ENCODE measurements at regions not wholly inside any gene's neighbourhood (a gene's known extent, or its start where the extent isn't known, plus 50 kb on each side); places are given as distances from the start of the nearest gene placed in this dataset.

GRCh38 chr7:21146642-21147423, 281.1 kb upstream of the SP4 start:
- H3K9me3 ChIP-seq (ENCODE audit: control insufficient read depth, insufficient read depth, low read depth, low read length), result no peaks in the 10 kb centered on the region
- H3K27ac ChIP-seq (ENCODE audit: extremely low read depth, low read depth, low read length), result no peak overlapping the region
- POLR2A ChIA-PET, result no interaction called here
- TF ChIP-seq SCRT2 (tag by site-specific recombination; IDR thresholded peaks at IDR 0.05), result no peak
- TF ChIP-seq ZNF624 (tag by site-specific recombination; IDR thresholded peaks at IDR 0.05), result no peak
- TF ChIP-seq ZNF785 (tag by site-specific recombination; IDR thresholded peaks at IDR 0.05), result no peak
- TF ChIP-seq IKZF3 (tag by site-specific recombination; IDR thresholded peaks at IDR 0.05), result no peak
- no peak for TF ChIP-seq ZNF837 (tag by site-specific recombination; IDR thresholded peaks at IDR 0.05)
- TF ChIP-seq ZNF394 (tag by site-specific recombination; IDR thresholded peaks at IDR 0.05; ENCODE audit: borderline replicate concordance), result no peak
- TF ChIP-seq ZNF146 (tag by site-specific recombination; IDR thresholded peaks at IDR 0.05), result no peak
- CTCF ChIA-PET, result no interaction called here
- no peak overlapping the region for H3K4me3 ChIP-seq (ENCODE audit: low read depth, low read length)
- no peaks in the 10 kb centered on the region for H3K36me3 ChIP-seq (ENCODE audit: control insufficient read depth in 2 of 2, insufficient read depth in 1 of 2, low read length in 2 of 2)
- no peaks in the 10 kb centered on the region; the same call in 1 of the 2 replicates for H3K4me1 ChIP-seq (ENCODE audit: control insufficient read depth, insufficient read depth, low read length)

DNA sequence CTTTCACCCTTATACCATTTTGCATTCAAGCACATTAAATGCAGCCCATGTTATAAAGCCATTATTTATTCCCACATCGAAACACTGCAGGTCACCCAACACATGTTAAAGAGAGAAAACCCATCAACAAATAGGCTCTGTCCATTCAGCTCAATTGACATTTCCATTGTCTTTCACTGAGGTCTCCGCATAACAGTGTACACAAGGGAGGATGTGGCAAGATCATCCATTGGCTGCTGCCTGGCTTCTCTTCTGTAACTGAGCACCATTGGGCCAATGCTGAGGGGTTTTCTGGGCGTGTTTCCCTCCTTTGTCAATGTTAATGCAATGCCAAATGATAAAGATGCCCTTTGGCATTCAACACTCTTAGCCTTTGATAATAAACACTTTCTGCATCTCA, 278.1 kb upstream of the SP4 start:
- Histone ChIP-seq H3K4me3 (ENCODE audit: low read depth, low read length) (no peak overlapping the region), H3K36me3 (ENCODE audit: control insufficient read depth in 2 of 2, insufficient read depth in 1 of 2, low read length in 2 of 2) (no peaks in the 10 kb centered on the region), H3K9me3 (ENCODE audit: control insufficient read depth, insufficient read depth, low read depth, low read length) (no peaks in the 10 kb centered on the region), H3K4me1 (ENCODE audit: control insufficient read depth, insufficient read depth, low read length) (no peaks in the 10 kb centered on the region), H3K27ac (ENCODE audit: extremely low read depth, low read depth, low read length) (no peak overlapping the region)
- CTCF ChIA-PET, result interaction anchor here (0.6 kb wide), 1 partner anchor 76 kb away, joined by 3 read pairs; no protein-coding TSS in a partner anchor
- no peak for TF ChIP-seq ZNF423 (tag by site-specific recombination; IDR thresholded peaks at IDR 0.05)
- TF ChIP-seq ZNF501 (tag by site-specific recombination; IDR thresholded peaks at IDR 0.05), result no peak
- TF ChIP-seq, protein P1, sequence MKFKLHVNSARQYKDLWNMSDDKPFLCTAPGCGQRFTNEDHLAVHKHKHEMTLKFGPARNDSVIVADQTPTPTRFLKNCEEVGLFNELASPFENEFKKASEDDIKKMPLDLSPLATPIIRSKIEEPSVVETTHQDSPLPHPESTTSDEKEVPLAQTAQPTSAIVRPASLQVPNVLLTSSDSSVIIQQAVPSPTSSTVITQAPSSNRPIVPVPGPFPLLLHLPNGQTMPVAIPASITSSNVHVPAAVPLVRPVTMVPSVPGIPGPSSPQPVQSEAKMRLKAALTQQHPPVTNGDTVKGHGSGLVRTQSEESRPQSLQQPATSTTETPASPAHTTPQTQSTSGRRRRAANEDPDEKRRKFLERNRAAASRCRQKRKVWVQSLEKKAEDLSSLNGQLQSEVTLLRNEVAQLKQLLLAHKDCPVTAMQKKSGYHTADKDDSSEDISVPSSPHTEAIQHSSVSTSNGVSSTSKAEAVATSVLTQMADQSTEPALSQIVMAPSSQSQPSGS (tag by site-specific recombination; IDR thresholded peaks at IDR 0.05; ENCODE audit: low read depth), result no peak
- no peak for TF ChIP-seq ZNF341 (tag by site-specific recombination; IDR thresholded peaks at IDR 0.05; ENCODE audit: low read depth)
- TF ChIP-seq, protein P2, sequence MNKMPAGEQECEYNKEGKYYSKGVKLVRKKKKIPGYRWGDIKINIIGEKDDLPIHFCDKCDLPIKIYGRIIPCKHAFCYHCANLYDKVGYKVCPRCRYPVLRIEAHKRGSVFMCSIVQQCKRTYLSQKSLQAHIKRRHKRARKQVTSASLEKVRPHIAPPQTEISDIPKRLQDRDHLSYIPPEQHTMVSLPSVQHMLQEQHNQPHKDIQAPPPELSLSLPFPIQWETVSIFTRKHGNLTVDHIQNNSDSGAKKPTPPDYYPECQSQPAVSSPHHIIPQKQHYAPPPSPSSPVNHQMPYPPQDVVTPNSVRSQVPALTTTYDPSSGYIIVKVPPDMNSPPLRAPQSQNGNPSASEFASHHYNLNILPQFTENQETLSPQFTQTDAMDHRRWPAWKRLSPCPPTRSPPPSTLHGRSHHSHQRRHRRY (tag by site-specific recombination; IDR thresholded peaks at IDR 0.05), result no peak
- TF ChIP-seq ZFP41 (tag by site-specific recombination; IDR thresholded peaks at IDR 0.05; ENCODE audit: borderline replicate concordance), result no peak
- no peak for TF ChIP-seq ZNF350 (tag by site-specific recombination; IDR thresholded peaks at IDR 0.05)
- no peak for TF ChIP-seq GLIS1 (tag by site-specific recombination; IDR thresholded peaks at IDR 0.05)
- TF ChIP-seq ZNF248 (tag by site-specific recombination; IDR thresholded peaks at IDR 0.05), result no peak
- no peak for TF ChIP-seq MYNN (tag by site-specific recombination; IDR thresholded peaks at IDR 0.05; ENCODE audit: borderline replicate concordance)
- no peak for TF ChIP-seq ZNF571 (tag by site-specific recombination; IDR thresholded peaks at IDR 0.05)
- TF ChIP-seq ZNF19 (tag by site-specific recombination; IDR thresholded peaks at IDR 0.05; ENCODE audit: low read depth), result no peak
- no peak for TF ChIP-seq ZNF530 (tag by site-specific recombination; IDR thresholded peaks at IDR 0.05; ENCODE audit: low read depth)
- no peak for TF ChIP-seq KLF8 (tag by site-specific recombination; IDR thresholded peaks at IDR 0.05)
- no peak for TF ChIP-seq ZNF433 (tag by site-specific recombination; IDR thresholded peaks at IDR 0.05; ENCODE audit: low read depth)
- TF ChIP-seq KLF9 (tag by site-specific recombination; IDR thresholded peaks at IDR 0.05; ENCODE audit: low read depth), result no peak
- TF ChIP-seq SETDB1 (IDR thresholded peaks at IDR 0.05; ENCODE audit: insufficient read length, low read length), result no peak
- TF ChIP-seq ZNF223 (tag by site-specific recombination; IDR thresholded peaks at IDR 0.05), result no peak
- TF ChIP-seq PRDM6 (tag by site-specific recombination; IDR thresholded peaks at IDR 0.05), result no peak
- TF ChIP-seq ZNF621 (tag by site-specific recombination; IDR thresholded peaks at IDR 0.05), result no peak
- POLR2A ChIA-PET, result no interaction called here

All from HEK293 (cell line).